ENCODE measurements at regions not wholly inside any gene's neighbourhood (a gene's known extent, or its start where the extent isn't known, plus 50 kb on each side); places are given as distances from the start of the nearest gene placed in this dataset.

DNA sequence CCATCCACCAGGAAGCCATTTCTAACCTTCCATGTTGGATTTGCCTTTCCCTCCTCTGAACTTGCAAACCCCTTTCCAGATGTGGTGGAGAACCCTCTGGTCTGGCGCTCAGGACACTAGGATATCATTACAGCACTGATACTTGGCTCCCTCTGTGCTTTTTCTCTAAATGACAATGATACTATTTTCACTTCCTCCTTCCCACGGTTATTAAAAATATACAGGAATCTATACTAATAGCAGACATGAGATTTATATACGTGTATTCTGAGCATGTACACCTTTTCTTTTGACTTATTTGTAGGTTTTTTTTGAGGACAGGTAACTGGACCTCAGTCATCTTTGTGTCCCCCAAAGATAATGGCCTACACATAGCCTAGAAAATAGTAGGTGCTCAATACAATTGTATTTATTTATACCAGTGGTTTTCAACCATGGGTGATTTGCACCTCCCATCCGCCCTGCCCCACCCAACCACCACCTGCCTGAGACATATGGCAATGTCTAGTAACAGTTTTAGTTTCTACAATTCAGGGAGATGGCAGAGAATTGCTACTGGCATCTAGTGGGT, 60.4 kb upstream of the PLAC8 start:
- TF ChIP-seq, protein P1, sequence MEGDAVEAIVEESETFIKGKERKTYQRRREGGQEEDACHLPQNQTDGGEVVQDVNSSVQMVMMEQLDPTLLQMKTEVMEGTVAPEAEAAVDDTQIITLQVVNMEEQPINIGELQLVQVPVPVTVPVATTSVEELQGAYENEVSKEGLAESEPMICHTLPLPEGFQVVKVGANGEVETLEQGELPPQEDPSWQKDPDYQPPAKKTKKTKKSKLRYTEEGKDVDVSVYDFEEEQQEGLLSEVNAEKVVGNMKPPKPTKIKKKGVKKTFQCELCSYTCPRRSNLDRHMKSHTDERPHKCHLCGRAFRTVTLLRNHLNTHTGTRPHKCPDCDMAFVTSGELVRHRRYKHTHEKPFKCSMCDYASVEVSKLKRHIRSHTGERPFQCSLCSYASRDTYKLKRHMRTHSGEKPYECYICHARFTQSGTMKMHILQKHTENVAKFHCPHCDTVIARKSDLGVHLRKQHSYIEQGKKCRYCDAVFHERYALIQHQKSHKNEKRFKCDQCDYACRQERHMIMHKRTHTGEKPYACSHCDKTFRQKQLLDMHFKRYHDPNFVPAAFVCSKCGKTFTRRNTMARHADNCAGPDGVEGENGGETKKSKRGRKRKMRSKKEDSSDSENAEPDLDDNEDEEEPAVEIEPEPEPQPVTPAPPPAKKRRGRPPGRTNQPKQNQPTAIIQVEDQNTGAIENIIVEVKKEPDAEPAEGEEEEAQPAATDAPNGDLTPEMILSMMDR (IDR thresholded peaks at IDR 0.05): no peak
- TF ChIP-seq TCF7L2 (IDR thresholded peaks at IDR 0.05; ENCODE audit: low read depth, low read length): no peak
- no peak for TF ChIP-seq SIN3A (IDR thresholded peaks at IDR 0.05; ENCODE audit: borderline replicate concordance, insufficient read depth, low read depth, low read length)
- TF ChIP-seq POLR2AphosphoS5 (IDR thresholded peaks at IDR 0.05; ENCODE audit: low read depth, low read length): no peak

All from Panc1 (cell line).